ENCODE measurements at regions not wholly inside any gene's neighbourhood (a gene's known extent, or its start where the extent isn't known, plus 50 kb on each side); places are given as distances from the start of the nearest gene placed in this dataset.

DNA sequence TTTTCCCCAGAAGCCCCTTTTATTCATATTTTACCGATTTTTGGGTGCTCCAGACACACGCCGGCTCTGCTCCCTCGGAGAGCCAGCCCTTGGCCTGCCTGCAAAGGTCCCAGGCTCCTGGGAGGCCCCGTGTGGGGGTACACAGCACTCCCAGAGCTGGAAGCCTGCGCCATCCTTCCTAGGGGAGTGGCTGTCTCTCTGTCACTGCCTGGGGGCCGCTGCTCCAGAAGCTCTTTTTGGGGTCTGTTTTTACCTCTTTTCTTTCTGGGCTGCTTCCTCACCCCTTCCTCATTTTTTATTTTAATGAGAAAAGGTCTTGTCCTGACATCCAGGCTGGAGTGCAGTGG, 119.1 kb upstream of the COL5A1 start:
- intact Hi-C loops (cut with DNase I), result no loop called here
- peak; percentile 37 for DNase-seq

DNA sequence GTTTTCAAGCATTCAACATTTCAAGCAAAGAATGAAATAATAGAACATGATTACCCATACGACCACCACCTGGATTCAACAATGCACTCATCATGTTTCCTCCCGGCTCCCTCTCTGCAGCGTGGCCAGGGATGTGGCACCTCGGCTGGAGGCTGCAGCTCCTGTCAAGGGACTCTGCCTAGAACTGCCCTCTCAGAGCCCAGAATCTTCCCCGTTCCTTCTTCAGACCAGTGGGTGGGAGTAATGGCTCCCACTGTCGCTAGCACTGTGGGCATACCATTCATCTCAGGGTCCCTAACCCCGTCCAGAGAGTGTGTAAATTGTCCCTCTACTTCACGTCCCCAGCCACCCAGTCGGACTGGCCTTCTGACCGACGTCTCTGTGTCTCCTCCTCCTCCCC, 118.6 kb upstream of the COL5A1 start:
- DNase-seq, result peak; percentile 16
- Histone ChIP-seq H3K27me3 (no peaks in the 10 kb centered on the region), H3K4me3 (no peak overlapping the region), H3K36me3 (no peaks in the 10 kb centered on the region), H3K9me3 (no peaks in the 10 kb centered on the region), H3K4me1 (no peaks in the 10 kb centered on the region), H3K27ac (no peak overlapping the region)
- no peak for ATAC-seq
- TF ChIP-seq, protein P1, sequence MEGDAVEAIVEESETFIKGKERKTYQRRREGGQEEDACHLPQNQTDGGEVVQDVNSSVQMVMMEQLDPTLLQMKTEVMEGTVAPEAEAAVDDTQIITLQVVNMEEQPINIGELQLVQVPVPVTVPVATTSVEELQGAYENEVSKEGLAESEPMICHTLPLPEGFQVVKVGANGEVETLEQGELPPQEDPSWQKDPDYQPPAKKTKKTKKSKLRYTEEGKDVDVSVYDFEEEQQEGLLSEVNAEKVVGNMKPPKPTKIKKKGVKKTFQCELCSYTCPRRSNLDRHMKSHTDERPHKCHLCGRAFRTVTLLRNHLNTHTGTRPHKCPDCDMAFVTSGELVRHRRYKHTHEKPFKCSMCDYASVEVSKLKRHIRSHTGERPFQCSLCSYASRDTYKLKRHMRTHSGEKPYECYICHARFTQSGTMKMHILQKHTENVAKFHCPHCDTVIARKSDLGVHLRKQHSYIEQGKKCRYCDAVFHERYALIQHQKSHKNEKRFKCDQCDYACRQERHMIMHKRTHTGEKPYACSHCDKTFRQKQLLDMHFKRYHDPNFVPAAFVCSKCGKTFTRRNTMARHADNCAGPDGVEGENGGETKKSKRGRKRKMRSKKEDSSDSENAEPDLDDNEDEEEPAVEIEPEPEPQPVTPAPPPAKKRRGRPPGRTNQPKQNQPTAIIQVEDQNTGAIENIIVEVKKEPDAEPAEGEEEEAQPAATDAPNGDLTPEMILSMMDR (IDR thresholded peaks at IDR 0.05), result no peak
- intact Hi-C loops (cut with DNase I), result no loop called here

More for the DNA sequence above, 119.1 kb upstream of the COL5A1 start:
- H3K36me3 ChIP-seq, result no peaks in the 10 kb centered on the region
- H3K4me3 ChIP-seq, result no peak overlapping the region
- no peaks in the 10 kb centered on the region for H3K27me3 ChIP-seq
- H3K4me1 ChIP-seq, result no peaks in the 10 kb centered on the region
- no peak for ATAC-seq
- TF ChIP-seq, protein P1 (IDR thresholded peaks at IDR 0.05), result no peak
- no peaks in the 10 kb centered on the region for H3K9me3 ChIP-seq
- H3K27ac ChIP-seq, result no peak overlapping the region

DNA sequence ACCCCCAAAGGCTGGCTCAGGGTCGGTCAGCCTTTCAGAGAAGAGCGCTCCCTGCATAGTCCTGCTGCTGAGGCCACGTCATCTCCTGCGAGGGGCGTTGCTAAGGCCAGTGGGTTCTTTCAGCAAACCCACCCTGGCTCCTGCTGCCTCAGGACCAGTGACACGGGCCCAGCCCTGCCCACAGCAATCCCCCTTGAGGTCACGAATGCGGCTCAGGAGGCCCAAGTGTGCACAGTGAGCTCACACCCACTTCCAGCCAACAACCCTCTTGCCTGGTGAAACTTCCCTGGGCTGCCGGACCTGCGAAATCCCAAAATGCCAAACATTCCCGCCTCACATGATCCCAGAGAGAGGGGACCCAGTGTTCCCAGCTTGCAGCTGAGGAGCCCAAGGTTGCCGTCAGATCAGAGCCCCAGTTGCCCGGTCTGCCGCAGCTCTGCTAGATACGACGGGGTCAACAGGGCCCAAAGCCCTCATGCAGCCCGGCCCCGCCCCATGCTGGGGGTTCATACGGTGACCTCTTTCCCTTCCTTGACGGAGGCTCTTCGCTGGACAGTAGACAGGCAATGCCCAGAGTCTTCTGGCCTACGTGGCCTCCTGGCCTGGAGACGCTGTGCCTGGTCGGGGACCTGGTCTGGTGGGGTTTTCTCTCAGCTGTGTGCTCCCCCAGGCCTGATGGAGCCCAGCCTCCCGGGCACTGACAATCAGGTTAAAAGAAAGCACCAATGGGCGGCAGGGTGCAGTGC, 116.4 kb upstream of the COL5A1 start:
- DNase-seq, result peak; percentile 50
- TF ChIP-seq, protein P1 (IDR thresholded peaks at IDR 0.05), result no peak

DNA sequence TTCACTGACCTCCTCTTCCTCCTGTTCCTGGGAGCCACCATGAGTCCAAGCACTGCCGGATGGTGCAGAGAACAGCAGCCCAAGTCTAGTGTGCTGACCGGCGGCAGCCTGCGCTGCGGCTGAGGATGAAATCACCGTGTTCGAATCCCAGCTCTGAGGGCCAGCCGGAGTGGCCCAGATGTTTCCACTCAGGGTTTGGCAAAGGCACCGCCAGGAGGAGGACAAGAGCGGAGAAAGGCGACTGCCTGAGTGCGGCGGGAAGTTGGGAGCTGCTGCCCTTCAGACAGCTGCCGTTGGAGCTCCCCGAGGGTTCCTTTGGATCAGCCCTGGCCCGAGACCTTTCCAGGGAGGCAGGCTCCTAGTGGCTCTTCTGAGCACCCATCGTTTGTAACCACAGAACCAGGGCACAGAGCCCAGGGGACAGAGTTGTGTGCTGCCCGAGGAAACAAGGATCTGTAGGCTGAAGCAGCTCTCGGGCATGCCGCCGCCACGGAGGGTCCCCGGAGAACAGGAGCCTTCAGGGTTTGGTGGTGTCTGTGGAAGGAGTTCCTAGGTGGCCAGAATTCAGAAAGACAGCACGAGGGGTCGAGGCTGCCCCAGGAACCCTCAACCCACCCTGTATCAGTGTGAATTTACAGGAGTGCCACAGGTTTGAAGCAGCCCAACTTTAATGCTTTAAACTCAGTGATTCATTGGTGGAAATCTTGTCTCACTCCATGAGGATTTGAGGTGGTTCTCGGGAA, 115.6 kb upstream of the COL5A1 start:
- intact Hi-C loops (cut with DNase I), result no loop called here
- DNase-seq (peak; percentile 64), ATAC-seq (peak; percentile 43)
- TF ChIP-seq, protein P1 (IDR thresholded peaks at IDR 0.05), result no peak
- Histone ChIP-seq H3K36me3 (no peaks in the 10 kb centered on the region), H3K27me3 (no peaks in the 10 kb centered on the region), H3K4me3 (no peak overlapping the region), H3K4me1 (no peaks in the 10 kb centered on the region), H3K9me3 (no peaks in the 10 kb centered on the region), H3K27ac (no peak overlapping the region)

More for the DNA sequence above, 116.4 kb upstream of the COL5A1 start:
- Histone ChIP-seq H3K9me3 (no peaks in the 10 kb centered on the region), H3K4me3 (no peak overlapping the region), H3K27me3 (no peaks in the 10 kb centered on the region), H3K27ac (no peak overlapping the region), H3K4me1 (no peaks in the 10 kb centered on the region), H3K36me3 (no peaks in the 10 kb centered on the region)
- ATAC-seq, result no peak
- intact Hi-C loops (cut with DNase I), result no loop called here

DNA sequence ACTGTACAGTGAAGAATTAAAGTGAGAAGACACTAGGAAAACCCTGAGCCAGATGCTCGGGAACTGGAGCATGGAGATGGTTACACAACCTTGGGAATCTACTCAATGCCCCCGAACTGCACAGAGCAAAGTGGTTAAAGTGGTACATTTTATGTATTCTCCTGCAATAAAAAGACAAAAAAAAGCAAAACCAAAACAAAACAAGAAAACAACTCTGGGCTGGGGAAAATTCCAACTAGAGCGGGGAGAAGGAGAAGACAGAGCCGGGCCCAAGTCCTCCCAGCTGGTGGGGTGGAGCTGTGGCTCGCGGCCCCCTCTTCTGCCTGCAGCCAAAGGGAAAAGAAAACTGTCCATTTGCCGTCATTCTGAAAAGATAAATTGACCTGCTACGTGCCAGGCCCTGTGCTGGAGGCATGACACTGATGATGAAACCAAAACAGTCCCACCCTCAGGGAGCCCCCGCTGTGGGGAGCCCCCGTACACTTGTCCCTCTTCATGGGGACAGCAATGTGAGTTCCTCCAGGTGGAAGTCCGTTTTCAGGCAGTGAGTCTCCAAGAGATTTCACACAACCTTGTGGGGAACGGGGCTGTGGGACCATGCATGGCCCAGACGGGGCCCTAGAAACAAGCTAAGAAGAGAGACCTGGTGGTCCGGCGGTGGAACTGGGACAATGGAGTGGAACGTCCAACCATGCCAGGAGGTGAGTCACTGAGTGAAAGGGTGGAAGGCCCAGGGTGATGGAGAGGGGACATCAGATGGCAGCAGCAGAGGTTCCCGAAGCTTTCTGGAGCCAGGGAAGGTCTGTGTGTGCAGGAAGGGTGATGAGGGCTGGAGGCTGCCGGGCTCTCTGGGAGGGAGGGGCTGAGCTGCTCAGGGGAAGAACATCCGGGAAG, 114.8 kb upstream of the COL5A1 start:
- H3K4me3 ChIP-seq, result no peak overlapping the region
- no peaks in the 10 kb centered on the region for H3K4me1 ChIP-seq
- intact Hi-C loops (cut with DNase I), result no loop called here
- no peak overlapping the region for H3K27ac ChIP-seq
- ATAC-seq (no peak), DNase-seq (peak; percentile 55)
- TF ChIP-seq, protein P1 (IDR thresholded peaks at IDR 0.05), result no peak
- no peaks in the 10 kb centered on the region for H3K9me3 ChIP-seq
- H3K36me3 ChIP-seq, result no peaks in the 10 kb centered on the region
- no peaks in the 10 kb centered on the region for H3K27me3 ChIP-seq
